DMS153 (cell line): ENCODE measurements at regions not wholly inside any gene's neighbourhood (a gene's known extent, or its start where the extent isn't known, plus 50 kb on each side); places are given as distances from the start of the nearest gene placed in this dataset.
"Not testable (repeated sequence)": the region's sequence is repeated elsewhere in the genome, so short reads cannot be mapped to it uniquely, and the experiment has no call there.

Experiments
- DNase-seq: peaks from one replicate; lab custom pipeline; 2025; lab: John Stamatoyannopoulos, UW

DNA sequence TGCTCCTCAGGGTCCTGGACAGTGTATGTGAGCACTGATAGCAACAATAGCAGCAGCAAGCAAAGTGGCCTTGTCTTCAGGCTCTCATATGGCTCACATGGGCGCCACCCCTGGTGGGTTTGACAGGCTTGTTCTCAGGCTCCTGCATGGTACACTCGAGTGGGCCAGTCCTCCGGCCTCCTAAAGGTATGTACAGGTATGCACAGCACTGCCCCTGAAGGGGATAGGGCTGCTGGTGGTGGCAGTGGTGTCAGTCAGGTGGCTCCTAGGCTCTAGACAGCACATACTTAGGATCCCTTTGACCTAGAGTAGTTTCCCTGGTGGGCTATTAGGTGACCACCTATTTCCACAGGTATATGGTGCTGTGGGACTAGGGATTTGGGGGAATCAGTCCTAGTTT, 79.8 kb downstream of the LGALS9B start:
- DNase-seq, result not testable (repeated sequence)

DNA sequence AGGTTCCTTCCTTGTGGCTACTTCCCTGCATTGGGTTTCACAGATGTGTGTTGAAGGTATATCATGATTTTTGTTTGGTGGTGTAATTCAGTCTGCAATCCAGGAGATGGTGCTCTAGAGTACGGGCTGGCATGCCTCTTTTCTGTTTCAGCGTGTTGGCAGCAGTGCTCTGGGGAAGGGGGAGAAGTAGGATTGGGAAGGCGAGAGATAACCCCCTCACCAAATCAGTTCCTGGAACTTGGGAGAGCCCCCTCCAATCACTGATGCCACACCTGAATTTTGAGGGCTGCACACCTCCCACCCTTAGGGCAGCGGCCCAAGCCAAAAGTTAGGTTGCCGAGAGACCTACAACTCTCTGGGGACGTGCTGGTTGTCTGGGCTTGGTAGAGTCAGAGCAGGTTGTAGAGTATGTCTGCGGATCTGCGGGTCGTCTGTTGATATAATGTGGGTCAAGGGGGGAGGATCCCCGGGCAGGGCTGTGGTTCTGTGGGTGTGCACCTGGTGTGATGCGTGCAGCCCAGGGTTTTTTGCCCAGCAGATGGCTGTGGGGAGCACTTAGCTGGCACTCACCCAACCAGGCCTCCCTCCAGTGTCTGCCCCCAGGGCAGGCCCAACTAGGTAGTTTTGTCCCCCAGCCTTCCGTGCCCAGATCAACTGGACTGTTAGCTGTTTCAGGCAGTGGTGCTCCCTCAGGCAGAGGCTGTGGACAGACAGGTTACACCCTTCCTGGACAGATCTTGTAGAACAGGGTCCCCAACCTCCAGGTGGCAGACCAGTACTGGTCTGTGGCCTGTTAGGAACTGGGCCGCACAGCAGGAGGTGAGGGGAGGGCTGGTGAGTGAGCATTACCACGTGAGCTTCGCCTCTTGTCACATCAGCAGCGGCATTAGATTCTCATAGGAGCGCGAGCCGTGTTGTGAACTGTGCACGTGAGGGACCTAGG, 85.7 kb downstream of the LGALS9B start:
- peak; percentile 32 for DNase-seq

DNA sequence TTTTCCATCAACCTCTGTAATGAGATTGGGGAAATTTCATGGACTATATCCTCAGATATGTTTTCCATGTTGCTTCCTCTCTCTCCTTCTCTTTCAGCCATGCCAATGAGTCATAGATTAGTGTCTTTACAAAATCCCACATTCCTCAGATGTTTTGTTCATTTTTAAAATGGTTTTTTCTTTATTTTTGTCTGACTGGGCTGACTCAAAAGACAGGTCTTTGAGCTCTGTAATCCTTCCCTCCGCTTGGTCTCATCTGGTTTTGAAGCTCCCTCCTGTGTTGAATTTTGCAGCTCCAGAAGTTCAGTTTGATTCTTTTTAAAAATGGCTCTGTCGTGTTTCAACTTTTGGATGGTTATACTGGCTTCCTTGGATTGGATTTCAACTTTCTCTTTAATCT, 86.7 kb downstream of the LGALS9B start:
- not testable (repeated sequence) for DNase-seq

DNA sequence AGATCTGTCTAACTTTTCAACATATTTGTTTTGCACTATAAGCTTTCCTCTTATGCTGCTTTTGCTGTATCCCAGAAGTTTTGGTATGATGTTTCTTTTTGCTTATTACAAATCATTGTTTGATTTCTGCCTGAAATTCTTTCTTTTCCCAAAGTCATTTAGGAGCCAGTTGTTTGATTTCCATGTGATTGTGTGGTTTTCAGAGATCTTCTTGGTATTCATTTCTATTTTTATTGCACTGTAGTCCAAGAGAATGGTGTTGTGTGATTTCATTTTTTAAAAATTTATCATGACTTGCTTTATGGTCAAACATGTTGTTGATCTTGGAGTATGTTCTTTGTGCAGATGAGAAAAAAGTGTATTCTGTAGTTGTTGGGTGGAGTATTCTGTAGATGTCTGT, 88.1 kb downstream of the LGALS9B start:
- not testable (repeated sequence) for DNase-seq

DNA sequence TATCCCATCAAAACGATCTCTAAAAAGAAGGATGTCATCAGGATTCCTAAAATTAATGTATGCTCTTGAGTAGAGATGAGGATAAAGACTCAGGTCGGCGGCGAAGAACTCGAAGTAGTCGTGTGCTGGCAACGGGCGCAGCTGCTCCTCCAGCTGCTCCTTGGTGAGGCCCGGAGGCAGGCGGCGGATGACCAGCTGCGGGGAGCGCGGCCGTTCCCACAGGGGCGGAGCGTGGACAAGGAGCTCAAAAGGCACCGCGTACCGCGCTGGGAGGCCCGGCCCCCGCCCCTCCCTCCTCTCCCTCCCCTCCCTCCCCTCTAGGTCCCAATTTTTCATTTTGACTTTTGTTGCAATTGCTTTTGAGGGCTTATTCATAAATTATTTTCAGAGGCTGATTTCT, 90.7 kb downstream of the LGALS9B start:
- not testable (repeated sequence) for DNase-seq

DNA sequence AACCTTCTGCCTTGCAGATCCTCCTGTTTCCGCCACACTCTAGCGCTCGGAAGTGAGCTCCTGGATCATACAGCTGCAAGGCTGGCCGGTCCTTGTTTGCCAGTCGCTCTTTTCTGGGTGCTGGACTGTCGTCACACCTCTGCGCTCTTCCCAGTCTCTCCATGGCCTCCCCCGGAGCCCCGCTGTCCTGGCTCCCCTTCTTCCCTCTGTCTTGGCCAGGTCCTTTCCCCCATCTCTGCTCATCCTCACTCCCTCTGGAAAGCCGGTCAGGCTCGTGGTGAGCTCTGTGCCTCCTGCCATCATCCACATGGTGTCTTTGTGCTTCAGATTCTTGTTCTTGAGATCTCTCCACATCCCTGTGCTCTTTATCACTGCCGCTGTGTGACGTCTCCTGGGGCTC, 91.6 kb downstream of the LGALS9B start:
- DNase-seq, result not testable (repeated sequence)
